IMR-90 (cell line): ENCODE measurements at regions not wholly inside any gene's neighbourhood (a gene's known extent, or its start where the extent isn't known, plus 50 kb on each side); places are given as distances from the start of the nearest gene placed in this dataset.

Experiments
- ATAC-seq: fragments of 200-7000 bp; cut with Tn5 transposase; 2 replicates; pipeline ENCODE4 v1.9.1; 2020; ENCODE audit warnings: low read depth, mild to moderate bottlenecking, moderate library complexity
- BruUV-seq: library from RNA; stranded (reverse); fragments of 400-500 nt; replicated peaks from 2 replicates; lab custom pipeline; 2021; lab: Mats Ljungman, UMichigan
- CTCF ChIA-PET: fragments of 300-600 bp; formaldehyde crosslinking; extraction: SDS; loops from one replicate; lab custom pipeline; 2021; ENCODE audit warnings: antibody characterized with exemption; lab: Yijun Ruan, JAX
- POLR2A ChIA-PET: fragments of 300-600 bp; sonication (Branson Sonifier 250); formaldehyde crosslinking; loops from one replicate; lab custom pipeline; 2022; ENCODE audit warnings: antibody characterized with exemption; ENCODE audit not compliant: unreplicated experiment; lab: Charles Lee
- DNase-seq: peaks from one replicate; pipeline ENCODE4 v3.0.0; 2013
- H2AFZ ChIP-seq: replicated peaks from 2 replicates; pipeline ENCODE3; 2013; ENCODE audit warnings: low read length, mild to moderate bottlenecking; ENCODE audit not compliant: poor library complexity
- H2AK5ac ChIP-seq: 2 replicates; pipeline ENCODE4 v1.6.1; 2013; ENCODE audit warnings: low read depth, low read length, inconsistent platforms
- H2AK9ac ChIP-seq: replicated peaks from 2 replicates; pipeline ENCODE3; 2013; ENCODE audit warnings: mild to moderate bottlenecking, low read depth, low read length, moderate library complexity; ENCODE audit not compliant: poor library complexity
- H2BK120ac ChIP-seq: 2 replicates; pipeline ENCODE4 v1.6.1; 2013; ENCODE audit warnings: low read depth, low read length, inconsistent platforms
- H2BK15ac ChIP-seq: 3 replicates; pipeline ENCODE4 v1.6.1; 2013; ENCODE audit warnings: low read depth, low read length, inconsistent platforms
- H2BK20ac ChIP-seq: 2 replicates; pipeline ENCODE4 v1.6.1; 2013; ENCODE audit warnings: low read depth, mild to moderate bottlenecking, inconsistent platforms, low read length, moderate library complexity
- H2BK5ac ChIP-seq: 2 replicates; pipeline ENCODE4 v1.6.1; 2013; ENCODE audit warnings: mild to moderate bottlenecking, low read depth, low read length, inconsistent platforms; ENCODE audit not compliant: poor library complexity, severe bottlenecking
- H3K14ac ChIP-seq: replicated peaks from 2 replicates; pipeline ENCODE4 v1.6.1; 2013; ENCODE audit warnings: low read depth, low read length, inconsistent platforms
- H3K18ac ChIP-seq: 2 replicates; pipeline ENCODE4 v1.6.1; 2013; ENCODE audit warnings: low read depth, low read length, control low read depth
- H3K23ac ChIP-seq: 2 replicates; pipeline ENCODE4 v1.6.1; 2013; ENCODE audit warnings: low read depth, low read length, inconsistent platforms
- H3K27ac ChIP-seq: 2 replicates; pipeline ENCODE4 v1.5.1; 2013; ENCODE audit warnings: mild to moderate bottlenecking, control low read depth, low read length; ENCODE audit not compliant: insufficient read depth
- H3K27me3 ChIP-seq: 2 replicates; pipeline ENCODE4 v1.6.1; 2013; ENCODE audit warnings: low read length; ENCODE audit not compliant: control insufficient read depth, insufficient read depth
- H3K36me3 ChIP-seq: 2 replicates; pipeline ENCODE4 v1.6.1; 2013; ENCODE audit warnings: low read length, mixed read lengths; ENCODE audit not compliant: control insufficient read depth, insufficient read depth
- H3K4ac ChIP-seq: 2 replicates; pipeline ENCODE4 v1.6.1; 2013; ENCODE audit warnings: low read depth, low read length, inconsistent platforms
- H3K4me1 ChIP-seq: 2 replicates; pipeline ENCODE4 v1.6.1; 2013; ENCODE audit warnings: low read length, mixed read lengths; ENCODE audit not compliant: control insufficient read depth, insufficient read depth
- H3K4me2 ChIP-seq: 2 replicates; pipeline ENCODE4 v1.6.1; 2013; ENCODE audit warnings: low read depth, mild to moderate bottlenecking, control low read depth, low read length, moderate library complexity
- H3K4me3 ChIP-seq: 2 replicates; pipeline ENCODE4 v1.5.1; 2013; ENCODE audit warnings: low read depth, mild to moderate bottlenecking, control low read depth, low read length, moderate library complexity; ENCODE audit not compliant: insufficient read depth
- H3K56ac ChIP-seq: 2 replicates; pipeline ENCODE4 v1.6.1; 2013; ENCODE audit warnings: low read length, inconsistent platforms; ENCODE audit not compliant: insufficient read depth; ENCODE audit errors: extremely low read depth
- H3K79me1 ChIP-seq, 2 experiments: 2 replicates each; pipeline ENCODE4 v1.6.1; 2013; ENCODE audit warnings: low read length in 2 of 2, inconsistent platforms in 1 of 2, low read depth in 1 of 2
- H3K9ac ChIP-seq: 2 replicates; pipeline ENCODE4 v1.6.1; 2013; ENCODE audit warnings: low read depth, low read length, control low read depth
- H3K9me1 ChIP-seq: 2 replicates; pipeline ENCODE4 v1.6.1; 2013; ENCODE audit warnings: low read length, inconsistent platforms; ENCODE audit not compliant: insufficient read depth
- H3K9me3 ChIP-seq: 2 replicates; pipeline ENCODE4 v1.6.1; 2013; ENCODE audit warnings: low read length; ENCODE audit not compliant: control insufficient read depth, insufficient read depth
- H4K20me1 ChIP-seq: 2 replicates; pipeline ENCODE4 v1.6.1; 2013; ENCODE audit warnings: low read length, inconsistent platforms; ENCODE audit not compliant: insufficient read depth
- H4K5ac ChIP-seq: 2 replicates; pipeline ENCODE4 v1.6.1; 2013; ENCODE audit warnings: mild to moderate bottlenecking, low read depth, low read length, control low read depth
- H4K8ac ChIP-seq, 2 experiments: 2 replicates each; pipeline ENCODE4 v1.6.1; 2013; ENCODE audit warnings: low read depth in 2 of 2, low read length in 2 of 2, control low read depth in 1 of 2, inconsistent platforms in 1 of 2
- H4K91ac ChIP-seq: 2 replicates; pipeline ENCODE4 v1.6.1; 2013; ENCODE audit warnings: low read depth, low read length, inconsistent platforms; ENCODE audit not compliant: insufficient read depth
- BHLHE40 ChIP-seq: fragments of 150-350 bp; IDR thresholded peaks from 2 replicates; pipeline ENCODE4 v1.6.1; 2016; ENCODE audit warnings: mild to moderate bottlenecking, low read depth, low read length
- CEBPB ChIP-seq: IDR thresholded peaks from 2 replicates; pipeline ENCODE4 v1.6.1; 2012; ENCODE audit warnings: low read depth, low read length, improper control_type of control experiment
- CHD1 ChIP-seq: IDR thresholded peaks from 2 replicates; pipeline ENCODE4 v1.6.1; 2012; ENCODE audit warnings: low read depth, low read length, improper control_type of control experiment
- FOS ChIP-seq: fragments of 150-350 bp; IDR thresholded peaks from 2 replicates; pipeline ENCODE4 v1.6.1; 2016; ENCODE audit warnings: low read depth, low read length
- MAFK ChIP-seq: IDR thresholded peaks from 2 replicates; pipeline ENCODE4 v1.6.1; 2012; ENCODE audit warnings: low read depth, low read length, improper control_type of control experiment
- MAZ ChIP-seq: IDR thresholded peaks from 2 replicates; pipeline ENCODE4 v1.6.1; 2012; ENCODE audit warnings: low read depth, mild to moderate bottlenecking, low read length, improper control_type of control experiment, moderate library complexity, borderline replicate concordance
- MXI1 ChIP-seq: IDR thresholded peaks from 2 replicates; pipeline ENCODE4 v1.6.1; 2012; ENCODE audit warnings: low read depth, mild to moderate bottlenecking, low read length, moderate library complexity, borderline replicate concordance
- NFE2L2 ChIP-seq: fragments of 150-350 bp; IDR thresholded peaks from 2 replicates; pipeline ENCODE4 v1.6.1; 2016; ENCODE audit warnings: low read depth, mild to moderate bottlenecking, low read length
- POLR2A ChIP-seq: IDR thresholded peaks from 2 replicates; pipeline ENCODE4 v1.6.1; 2012; ENCODE audit warnings: mild to moderate bottlenecking, low read depth, low read length
- RAD21 ChIP-seq: IDR thresholded peaks from 2 replicates; pipeline ENCODE4 v1.6.1; 2012; ENCODE audit warnings: low read length, improper control_type of control experiment
- RCOR1 ChIP-seq: IDR thresholded peaks from 2 replicates; pipeline ENCODE4 v1.6.1; 2012; ENCODE audit warnings: mild to moderate bottlenecking, low read length, improper control_type of control experiment; ENCODE audit not compliant: insufficient replicate concordance
- WGBS, 2 experiments: methylation state at CpG; one replicate each; pipeline versions ENCODE4 v1.1.5 to v1.1.7; 2013; ENCODE audit warnings: missing lambda C conversion rate in 2 of 2; ENCODE audit not compliant: insufficient read length in 1 of 2; ENCODE audit errors: extremely low coverage in 2 of 2; 5-methylcytosine and 5-hydroxymethylcytosine counted together
- dilution Hi-C: fragments of 300-500 bp; cut with HindIII; formaldehyde crosslinking; loops from one replicate; pipeline ENCODE4 v1.14.3; 2018; ENCODE audit warnings: low sequenced_read_pairs; ENCODE audit not compliant: unreplicated experiment
- in situ Hi-C: fragments of 300-500 bp; cut with MboI; formaldehyde crosslinking; loops from 3 replicates; pipeline ENCODE4 v1.14.3; 2019; ENCODE audit warnings: low sequenced_read_pairs, inconsistent platforms, mixed read lengths
- intact Hi-C: fragments of 100-400 bp; cut with micrococcal nuclease; formaldehyde crosslinking; loops from 2 replicates; pipeline ENCODE4 v1.10.0; 2022
- TF ChIP-seq, protein P1 (sequence below): conservative IDR thresholded peaks from 2 replicates; pipeline ENCODE4 v1.5.1; 2012; ENCODE audit warnings: mild to moderate bottlenecking, low read depth, low read length, improper control_type of control experiment
- TF ChIP-seq, protein P2 (sequence below): fragments of 150-350 bp; IDR thresholded peaks from 2 replicates; pipeline ENCODE4 v1.6.1; 2017; ENCODE audit warnings: mild to moderate bottlenecking, antibody characterized with exemption, low read length, low read depth
- TF ChIP-seq, protein P3 (sequence below): fragments of 150-350 bp; IDR thresholded peaks from 2 replicates; pipeline ENCODE4 v1.6.1; 2016; ENCODE audit warnings: low read depth, mild to moderate bottlenecking, low read length, moderate library complexity, borderline replicate concordance

DNA sequence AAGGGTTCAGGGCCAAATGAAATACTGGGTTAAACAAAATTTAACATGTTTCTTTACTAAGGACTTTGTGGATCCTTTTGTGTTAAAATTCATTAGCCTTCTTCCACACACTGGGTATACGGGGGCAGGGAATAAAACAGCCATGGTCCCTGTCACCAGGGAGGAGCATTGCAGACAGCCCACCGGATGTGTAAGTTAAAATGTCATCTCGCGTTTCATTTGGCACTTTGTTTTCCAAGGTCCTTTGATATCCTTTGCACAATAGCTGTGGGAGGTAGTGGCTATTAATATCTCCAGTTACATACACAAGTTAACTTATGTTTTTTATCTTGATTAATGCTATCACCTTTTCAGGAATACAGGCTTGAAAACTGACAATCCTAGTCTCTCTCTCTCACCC is 172.7 kb downstream of the BARHL2 start:
- no peaks in the 10 kb centered on the region for H3K27me3 ChIP-seq
- no peak overlapping the region for H4K8ac ChIP-seq
- no peak overlapping the region for H2BK20ac ChIP-seq
- no peaks in the 10 kb centered on the region for H3K79me1 ChIP-seq
- no TSS peak for BruUV-seq
- no peak overlapping the region for H4K5ac ChIP-seq
- CTCF ChIA-PET = no interaction called here
- no peaks in the 10 kb centered on the region for H3K9me1 ChIP-seq
- H3K27ac ChIP-seq = no peak overlapping the region
- no peak overlapping the region for H2BK5ac ChIP-seq
- intact Hi-C loops (no loop called here), in situ Hi-C loops (no loop called here), dilution Hi-C loops (no loop called here)
- no CpG with 5 or more reads among the region's 4 CpGs for WGBS, 2 experiments
- no peak for ATAC-seq
- POLR2A ChIA-PET = no interaction called here
- H4K91ac ChIP-seq = no peak overlapping the region
- no peaks in the 10 kb centered on the region for H3K9me3 ChIP-seq
- no peaks in the 10 kb centered on the region for H3K4me1 ChIP-seq
- no peak overlapping the region for H3K4me2 ChIP-seq
- H3K36me3 ChIP-seq = no peaks in the 10 kb centered on the region
- no peak overlapping the region for H2AK9ac ChIP-seq
- H2BK15ac ChIP-seq = no peak overlapping the region
- no peaks in the 10 kb centered on the region for H4K20me1 ChIP-seq
- no peak for DNase-seq
- H3K14ac ChIP-seq = no peak overlapping the region
- H2BK120ac ChIP-seq = no peak overlapping the region
- no peak overlapping the region for H3K4ac ChIP-seq
- H3K56ac ChIP-seq = no peak overlapping the region
- no peak overlapping the region for H3K23ac ChIP-seq
- H2AK5ac ChIP-seq = no peak overlapping the region
- TF ChIP-seq, protein P1, sequence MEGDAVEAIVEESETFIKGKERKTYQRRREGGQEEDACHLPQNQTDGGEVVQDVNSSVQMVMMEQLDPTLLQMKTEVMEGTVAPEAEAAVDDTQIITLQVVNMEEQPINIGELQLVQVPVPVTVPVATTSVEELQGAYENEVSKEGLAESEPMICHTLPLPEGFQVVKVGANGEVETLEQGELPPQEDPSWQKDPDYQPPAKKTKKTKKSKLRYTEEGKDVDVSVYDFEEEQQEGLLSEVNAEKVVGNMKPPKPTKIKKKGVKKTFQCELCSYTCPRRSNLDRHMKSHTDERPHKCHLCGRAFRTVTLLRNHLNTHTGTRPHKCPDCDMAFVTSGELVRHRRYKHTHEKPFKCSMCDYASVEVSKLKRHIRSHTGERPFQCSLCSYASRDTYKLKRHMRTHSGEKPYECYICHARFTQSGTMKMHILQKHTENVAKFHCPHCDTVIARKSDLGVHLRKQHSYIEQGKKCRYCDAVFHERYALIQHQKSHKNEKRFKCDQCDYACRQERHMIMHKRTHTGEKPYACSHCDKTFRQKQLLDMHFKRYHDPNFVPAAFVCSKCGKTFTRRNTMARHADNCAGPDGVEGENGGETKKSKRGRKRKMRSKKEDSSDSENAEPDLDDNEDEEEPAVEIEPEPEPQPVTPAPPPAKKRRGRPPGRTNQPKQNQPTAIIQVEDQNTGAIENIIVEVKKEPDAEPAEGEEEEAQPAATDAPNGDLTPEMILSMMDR = no peak
- TF ChIP-seq RCOR1 = no peak
- TF ChIP-seq CEBPB = no peak
- no peak for TF ChIP-seq FOS
- TF ChIP-seq, protein P2, sequence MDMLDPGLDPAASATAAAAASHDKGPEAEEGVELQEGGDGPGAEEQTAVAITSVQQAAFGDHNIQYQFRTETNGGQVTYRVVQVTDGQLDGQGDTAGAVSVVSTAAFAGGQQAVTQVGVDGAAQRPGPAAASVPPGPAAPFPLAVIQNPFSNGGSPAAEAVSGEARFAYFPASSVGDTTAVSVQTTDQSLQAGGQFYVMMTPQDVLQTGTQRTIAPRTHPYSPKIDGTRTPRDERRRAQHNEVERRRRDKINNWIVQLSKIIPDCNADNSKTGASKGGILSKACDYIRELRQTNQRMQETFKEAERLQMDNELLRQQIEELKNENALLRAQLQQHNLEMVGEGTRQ = no peak
- no peak for TF ChIP-seq MAZ
- no peak for TF ChIP-seq POLR2A
- TF ChIP-seq MAFK = no peak
- TF ChIP-seq BHLHE40 = no peak
- TF ChIP-seq RAD21 = no peak
- no peak for TF ChIP-seq NFE2L2
- TF ChIP-seq, protein P3, sequence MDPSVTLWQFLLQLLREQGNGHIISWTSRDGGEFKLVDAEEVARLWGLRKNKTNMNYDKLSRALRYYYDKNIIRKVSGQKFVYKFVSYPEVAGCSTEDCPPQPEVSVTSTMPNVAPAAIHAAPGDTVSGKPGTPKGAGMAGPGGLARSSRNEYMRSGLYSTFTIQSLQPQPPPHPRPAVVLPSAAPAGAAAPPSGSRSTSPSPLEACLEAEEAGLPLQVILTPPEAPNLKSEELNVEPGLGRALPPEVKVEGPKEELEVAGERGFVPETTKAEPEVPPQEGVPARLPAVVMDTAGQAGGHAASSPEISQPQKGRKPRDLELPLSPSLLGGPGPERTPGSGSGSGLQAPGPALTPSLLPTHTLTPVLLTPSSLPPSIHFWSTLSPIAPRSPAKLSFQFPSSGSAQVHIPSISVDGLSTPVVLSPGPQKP = no peak
- TF ChIP-seq CHD1 = no peak
- no peak for TF ChIP-seq MXI1
- H3K9ac ChIP-seq = no peak overlapping the region
- H3K4me3 ChIP-seq = no peak overlapping the region
- no peak overlapping the region for H2AFZ ChIP-seq
- no peak overlapping the region for H3K18ac ChIP-seq
